GM18858 (cell line): ENCODE measurements at regions not wholly inside any gene's neighbourhood (a gene's known extent, or its start where the extent isn't known, plus 50 kb on each side); places are given as distances from the start of the nearest gene placed in this dataset.
A peak's percentile ranks its signal among the peaks of the same experiment; 100 is the strongest.
"Not testable (repeated sequence)": the region's sequence is repeated elsewhere in the genome, so short reads cannot be mapped to it uniquely, and the experiment has no call there.

Experiments
- ATAC-seq: cut with Tn5 transposase; IDR thresholded peaks from one replicate; pipeline ENCODE4 v1.9.1; 2021; ENCODE audit not compliant: unreplicated experiment

GRCh38 chr9:25102204-25102603 is 556.5 kb upstream of the IZUMO3 start:
- ATAC-seq: not testable (repeated sequence)

GRCh38 chr9:25094518-25094917 is 548.8 kb upstream of the IZUMO3 start:
- ATAC-seq: no peak

GRCh38 chr9:25078202-25078601 is 532.5 kb upstream of the IZUMO3 start:
- ATAC-seq: no peak

GRCh38 chr9:25048098-25048724 is 502.5 kb upstream of the IZUMO3 start:
- no peak for ATAC-seq

GRCh38 chr9:25045469-25045868 is 499.8 kb upstream of the IZUMO3 start:
- not testable (repeated sequence) for ATAC-seq

GRCh38 chr9:25029743-25030142 is 484.0 kb upstream of the IZUMO3 start:
- ATAC-seq: no peak

- no peak for ATAC-seq
Observed at GRCh38 chr9:25025686-25026085, 480.0 kb upstream of the IZUMO3 start.

- no peak for ATAC-seq
Observed at GRCh38 chr9:25025156-25025555, 479.5 kb upstream of the IZUMO3 start.

- ATAC-seq: no peak
Observed at GRCh38 chr9:25017779-25018178, 472.1 kb upstream of the IZUMO3 start.

GRCh38 chr9:25010027-25010662 is 464.4 kb upstream of the IZUMO3 start:
- ATAC-seq: no peak

GRCh38 chr9:25003686-25004085 is 458.0 kb upstream of the IZUMO3 start:
- ATAC-seq: no peak

- ATAC-seq: no peak
Observed at GRCh38 chr9:24986331-24986730, 440.6 kb upstream of the IZUMO3 start.

- not testable (repeated sequence) for ATAC-seq
Observed at GRCh38 chr9:24970780-24971179, 425.1 kb upstream of the IZUMO3 start.

- no peak for ATAC-seq
Observed at GRCh38 chr9:24961762-24962161, 416.1 kb upstream of the IZUMO3 start.

- no peak for ATAC-seq
Observed at GRCh38 chr9:24953070-24953469, 407.4 kb upstream of the IZUMO3 start.

- ATAC-seq: no peak
Observed at GRCh38 chr9:24939109-24939850, 393.6 kb upstream of the IZUMO3 start.

- ATAC-seq: no peak
Observed at GRCh38 chr9:24936117-24936516, 390.4 kb upstream of the IZUMO3 start.

- ATAC-seq: peak; percentile 87
Observed at GRCh38 chr9:24932785-24933184, 387.1 kb upstream of the IZUMO3 start.

- no peak for ATAC-seq
Observed at GRCh38 chr9:24931894-24932293, 386.2 kb upstream of the IZUMO3 start.

- ATAC-seq: no peak
Observed at GRCh38 chr9:24912767-24913166, 367.1 kb upstream of the IZUMO3 start.

- no peak for ATAC-seq
Observed at GRCh38 chr9:24901319-24901718, 355.6 kb upstream of the IZUMO3 start.

GRCh38 chr9:24900179-24900578 is 354.5 kb upstream of the IZUMO3 start:
- ATAC-seq: no peak
